Osteocyte (in vitro differentiated cells): ENCODE measurements at regions not wholly inside any gene's neighbourhood (a gene's known extent, or its start where the extent isn't known, plus 50 kb on each side); places are given as distances from the start of the nearest gene placed in this dataset.

Experiments
- DNase-seq: peaks from one replicate; pipeline ENCODE4 v3.0.0; 2021; ENCODE audit warnings: mixed read lengths; ENCODE audit not compliant: unreplicated experiment; ENCODE audit errors: extremely low spot score
- H3K27ac Mint-ChIP-seq: one replicate; pipeline ENCODE4 v1.8.0; 2021; ENCODE audit warnings: mild to moderate bottlenecking, mixed read lengths; ENCODE audit not compliant: unreplicated experiment
- H3K27me3 Mint-ChIP-seq: one replicate; pipeline ENCODE4 v1.8.0; 2021; ENCODE audit warnings: mixed read lengths; ENCODE audit not compliant: unreplicated experiment
- H3K36me3 Mint-ChIP-seq: one replicate; pipeline ENCODE4 v1.8.0; 2021; ENCODE audit warnings: mixed read lengths; ENCODE audit not compliant: unreplicated experiment
- H3K4me1 Mint-ChIP-seq: one replicate; pipeline ENCODE4 v1.8.0; 2021; ENCODE audit warnings: mixed read lengths; ENCODE audit not compliant: unreplicated experiment
- H3K4me3 Mint-ChIP-seq: one replicate; pipeline ENCODE4 v1.8.0; 2021; ENCODE audit warnings: mild to moderate bottlenecking, moderate library complexity, mixed read lengths; ENCODE audit not compliant: unreplicated experiment
- H3K9me3 Mint-ChIP-seq: one replicate; pipeline ENCODE4 v1.8.0; 2021; ENCODE audit warnings: mixed read lengths; ENCODE audit not compliant: unreplicated experiment
- CTCF ChIP-seq: fragments of 200-600 bp; sonication (generic); IDR thresholded peaks from 2 replicates; pipeline ENCODE4 v1.5.0; 2021; ENCODE audit warnings: antibody characterized with exemption, mild to moderate bottlenecking, moderate library complexity

GRCh38 chr15:47384341-47384740 lies 333.0 kb upstream of the SEMA6D start:
- no peak overlapping the region for H3K4me3 Mint-ChIP-seq
- no peak for DNase-seq
- peaks cover 4% of the 10 kb centered on the region for H3K4me1 Mint-ChIP-seq
- no peak for TF ChIP-seq CTCF
- no peak overlapping the region for H3K27ac Mint-ChIP-seq
- H3K36me3 Mint-ChIP-seq, result no peaks in the 10 kb centered on the region
- H3K27me3 Mint-ChIP-seq, result no peaks in the 10 kb centered on the region
- no peaks in the 10 kb centered on the region for H3K9me3 Mint-ChIP-seq

- H3K4me1 Mint-ChIP-seq, result peaks cover 4% of the 10 kb centered on the region
- no peaks in the 10 kb centered on the region for H3K36me3 Mint-ChIP-seq
- DNase-seq, result no peak
Observed at GRCh38 chr15:47384776-47385175, 332.5 kb upstream of the SEMA6D start.

GRCh38 chr15:47386459-47386858 lies 330.8 kb upstream of the SEMA6D start:
- TF ChIP-seq CTCF, result no peak
- Mint-ChIP-seq H3K4me1 (peaks cover 4% of the 10 kb centered on the region), H3K27me3 (peaks cover 8% of the 10 kb centered on the region), H3K36me3 (no peaks in the 10 kb centered on the region), H3K9me3 (no peaks in the 10 kb centered on the region), H3K4me3 (no peak overlapping the region), H3K27ac (no peak overlapping the region)
- no peak for DNase-seq

More at GRCh38 chr15:47384776-47385175, 332.5 kb upstream of the SEMA6D start:
- Mint-ChIP-seq H3K4me3 (no peak overlapping the region), H3K27me3 (peaks cover 2% of the 10 kb centered on the region), H3K27ac (no peak overlapping the region), H3K9me3 (no peaks in the 10 kb centered on the region)
- TF ChIP-seq CTCF, result no peak

GRCh38 chr15:47388299-47388698 lies 329.0 kb upstream of the SEMA6D start:
- no peaks in the 10 kb centered on the region for H3K9me3 Mint-ChIP-seq
- peaks cover 4% of the 10 kb centered on the region for H3K4me1 Mint-ChIP-seq
- H3K4me3 Mint-ChIP-seq, result no peak overlapping the region
- no peaks in the 10 kb centered on the region for H3K36me3 Mint-ChIP-seq
- peaks cover 12% of the 10 kb centered on the region for H3K27me3 Mint-ChIP-seq
- DNase-seq, result no peak
- no peak overlapping the region for H3K27ac Mint-ChIP-seq
- no peak for TF ChIP-seq CTCF

GRCh38 chr15:47390208-47390765 lies 327.0 kb upstream of the SEMA6D start:
- no peak for DNase-seq
- no peak overlapping the region for H3K4me3 Mint-ChIP-seq
- no peaks in the 10 kb centered on the region for H3K36me3 Mint-ChIP-seq
- H3K27me3 Mint-ChIP-seq, result peaks cover 12% of the 10 kb centered on the region
- no peak overlapping the region for H3K27ac Mint-ChIP-seq
- no peaks in the 10 kb centered on the region for H3K4me1 Mint-ChIP-seq
- TF ChIP-seq CTCF, result no peak
- no peaks in the 10 kb centered on the region for H3K9me3 Mint-ChIP-seq
